Mucosa of rectum (tissue), 2 donors: ENCODE measurements at regions not wholly inside any gene's neighbourhood (a gene's known extent, or its start where the extent isn't known, plus 50 kb on each side); places are given as distances from the start of the nearest gene placed in this dataset.

Source experiments
- H3K27ac ChIP-seq, 2 donors: one replicate each; pipeline ENCODE4 v1.7.0; 2013; ENCODE audit warnings: inconsistent platforms in 2 of 2, low read depth in 2 of 2, low read length in 2 of 2
- H3K27me3 ChIP-seq, 2 donors: one replicate each; pipeline ENCODE4 v1.7.0; 2013; ENCODE audit warnings: low read length in 2 of 2; ENCODE audit not compliant: control insufficient read depth in 2 of 2, insufficient read depth in 2 of 2
- H3K36me3 ChIP-seq, 2 donors: one replicate each; pipeline ENCODE4 v1.7.0; 2013; ENCODE audit warnings: low read length in 2 of 2; ENCODE audit not compliant: control insufficient read depth in 2 of 2, insufficient read depth in 2 of 2
- H3K4me1 ChIP-seq, 2 donors: one replicate each; pipeline ENCODE4 v1.7.0; 2013; ENCODE audit warnings: low read length in 2 of 2, mild to moderate bottlenecking in 1 of 2; ENCODE audit not compliant: control insufficient read depth in 2 of 2, insufficient read depth in 2 of 2
- H3K4me3 ChIP-seq, 2 donors: one replicate each; pipeline ENCODE4 v1.7.0; 2013; ENCODE audit warnings: low read length in 2 of 2
- H3K9ac ChIP-seq, 2 donors: one replicate each; pipeline ENCODE4 v1.7.0; 2013; ENCODE audit warnings: low read length in 2 of 2, low read depth in 1 of 2, mild to moderate bottlenecking in 1 of 2
- H3K9me3 ChIP-seq, 2 donors: one replicate each; pipeline ENCODE4 v1.7.0; 2013; ENCODE audit warnings: low read length in 2 of 2; ENCODE audit not compliant: control insufficient read depth in 2 of 2
- donor health status: healthy.
- donor health status: Normal muscosa, but diverticular disease.

DNA sequence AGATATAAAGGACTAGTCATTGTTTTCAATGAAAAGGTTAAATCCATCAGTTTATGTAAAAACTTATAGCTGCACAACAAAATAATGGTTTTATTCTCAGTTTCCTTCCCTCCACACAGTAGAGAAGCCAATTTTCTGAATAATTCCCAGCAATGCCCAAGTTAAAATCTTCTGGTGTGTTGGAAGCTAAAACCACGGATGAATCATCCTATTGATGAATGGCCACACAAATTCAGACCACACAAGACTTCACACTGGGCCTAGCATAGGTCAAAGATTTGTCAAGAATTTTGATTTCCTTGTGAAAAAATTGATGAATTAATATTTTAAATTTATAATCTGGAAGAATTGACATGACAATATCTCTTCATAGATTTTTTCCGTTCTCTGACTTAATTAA lies 617.6 kb downstream of the INHBA start:
- no peaks in the 10 kb centered on the region for H3K36me3 ChIP-seq
- H3K4me1 ChIP-seq: no peaks in the 10 kb centered on the region
- H3K27ac ChIP-seq: no peak overlapping the region
- no peak overlapping the region for H3K4me3 ChIP-seq
- H3K27me3 ChIP-seq: no peaks in the 10 kb centered on the region
- no peaks in the 10 kb centered on the region for H3K9me3 ChIP-seq
- no peak overlapping the region for H3K9ac ChIP-seq

DNA sequence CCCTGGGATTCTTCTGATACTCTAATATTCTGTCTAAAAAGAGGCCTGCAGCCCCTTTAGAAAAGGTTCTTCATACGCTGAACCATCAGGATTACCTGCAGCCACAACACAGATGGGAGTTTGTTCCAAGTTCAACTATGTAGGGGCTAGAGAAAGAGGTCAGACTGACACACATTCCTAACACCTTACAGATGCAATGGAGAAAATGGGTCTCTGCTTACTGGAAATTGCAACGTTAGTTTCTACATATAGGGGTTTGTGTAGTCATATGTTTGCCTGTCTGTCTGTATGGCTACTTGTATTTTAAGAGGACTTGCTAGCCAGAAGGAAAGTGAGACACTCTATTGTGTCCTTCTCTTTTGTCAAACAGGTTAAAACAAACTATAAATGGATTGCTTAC lies 618.5 kb downstream of the INHBA start:
- no peak overlapping the region for H3K27ac ChIP-seq
- H3K4me3 ChIP-seq: no peak overlapping the region
- H3K36me3 ChIP-seq: no peaks in the 10 kb centered on the region
- H3K9ac ChIP-seq: no peak overlapping the region
- H3K9me3 ChIP-seq: no peaks in the 10 kb centered on the region
- H3K27me3 ChIP-seq: no peaks in the 10 kb centered on the region
- no peaks in the 10 kb centered on the region for H3K4me1 ChIP-seq

DNA sequence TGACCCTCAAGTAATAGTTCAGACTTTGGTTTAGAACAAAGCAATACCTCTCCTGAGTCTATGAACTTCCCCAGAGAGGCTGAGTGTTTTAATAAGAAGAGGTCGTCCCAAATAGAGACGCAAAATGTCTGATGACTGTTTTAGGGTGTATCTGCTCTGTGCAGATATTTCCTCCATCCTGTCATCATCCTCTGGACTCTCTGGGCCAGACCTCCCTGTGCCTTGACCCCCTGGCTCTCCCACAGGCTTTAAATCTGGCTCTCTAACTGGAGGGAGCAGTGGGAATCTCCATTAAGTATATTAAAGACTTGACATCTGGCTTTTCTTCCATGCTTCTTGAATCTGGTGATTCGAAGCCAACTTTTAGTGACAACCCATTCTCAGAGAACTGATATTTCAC lies 633.3 kb downstream of the INHBA start:
- no peaks in the 10 kb centered on the region for H3K4me1 ChIP-seq
- no peak overlapping the region for H3K9ac ChIP-seq
- H3K9me3 ChIP-seq: no peaks in the 10 kb centered on the region
- no peaks in the 10 kb centered on the region for H3K36me3 ChIP-seq
- no peaks in the 10 kb centered on the region for H3K27me3 ChIP-seq
- H3K4me3 ChIP-seq: no peak overlapping the region
- H3K27ac ChIP-seq: no peak overlapping the region

DNA sequence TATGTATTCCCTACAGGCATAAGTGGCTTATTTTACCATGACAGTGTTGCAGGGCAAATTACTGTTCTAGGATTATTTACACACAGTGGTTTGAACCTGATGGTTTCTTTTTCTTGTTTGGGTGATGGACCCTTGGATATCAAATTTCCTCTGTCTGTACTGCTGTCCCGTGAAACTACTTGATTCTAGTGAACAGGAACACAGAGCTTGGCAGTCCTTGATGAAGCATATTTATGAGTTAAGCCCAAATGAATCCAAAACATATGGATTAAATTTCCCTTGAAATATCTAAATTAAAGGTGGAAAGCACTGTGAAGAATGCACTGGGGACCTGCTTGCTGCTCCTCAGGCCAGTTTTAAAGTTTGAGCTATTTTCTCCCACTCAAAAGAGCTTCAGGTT lies 635.3 kb downstream of the INHBA start:
- no peaks in the 10 kb centered on the region for H3K36me3 ChIP-seq
- H3K27ac ChIP-seq: no peak overlapping the region
- no peak overlapping the region for H3K9ac ChIP-seq
- no peaks in the 10 kb centered on the region for H3K27me3 ChIP-seq
- no peak overlapping the region for H3K4me3 ChIP-seq
- H3K9me3 ChIP-seq: no peaks in the 10 kb centered on the region
- no peaks in the 10 kb centered on the region for H3K4me1 ChIP-seq

DNA sequence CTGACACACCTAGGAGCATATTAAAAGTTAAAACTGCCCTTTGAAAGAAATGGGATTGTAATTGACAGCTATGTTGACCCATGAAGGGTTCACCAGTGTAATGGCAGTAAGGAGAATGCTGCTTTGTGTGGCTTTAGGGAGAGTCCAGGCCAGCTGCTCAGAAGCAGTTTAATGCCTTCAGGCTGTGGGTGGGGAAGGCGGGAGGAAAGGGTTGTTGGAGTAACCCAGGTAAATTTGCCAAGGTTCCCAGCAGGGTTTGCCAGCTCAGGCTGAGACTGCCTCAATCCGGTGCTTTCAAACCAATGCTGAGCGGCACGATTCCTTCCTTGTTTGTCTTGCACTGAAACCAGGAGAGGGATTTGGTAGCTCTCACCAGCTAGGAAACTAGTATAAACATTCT lies 637.2 kb downstream of the INHBA start:
- no peaks in the 10 kb centered on the region for H3K4me1 ChIP-seq
- H3K27ac ChIP-seq: no peak overlapping the region
- H3K4me3 ChIP-seq: no peak overlapping the region
- H3K9me3 ChIP-seq: no peaks in the 10 kb centered on the region
- no peaks in the 10 kb centered on the region for H3K27me3 ChIP-seq
- H3K36me3 ChIP-seq: no peaks in the 10 kb centered on the region
- no peak overlapping the region for H3K9ac ChIP-seq

DNA sequence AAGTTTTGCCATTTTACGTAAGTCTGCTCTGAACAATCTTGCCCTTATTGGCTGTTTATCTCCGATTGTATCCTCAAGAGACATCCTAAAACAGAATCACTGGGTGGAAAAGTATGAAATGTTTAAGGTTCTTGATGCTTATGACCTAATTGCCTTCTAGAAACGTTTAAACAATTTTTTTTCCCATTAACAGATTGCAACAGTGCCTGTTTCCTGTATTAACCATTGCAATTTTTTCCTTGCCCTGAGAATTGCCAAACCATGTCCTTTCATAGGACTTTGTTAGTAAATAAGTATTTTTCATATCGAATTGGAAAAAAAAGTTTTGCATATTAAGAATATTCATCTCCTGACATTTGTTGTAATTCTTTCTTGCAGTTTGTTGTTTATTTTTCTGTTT lies 639.8 kb downstream of the INHBA start:
- Histone ChIP-seq H3K4me1 (no peaks in the 10 kb centered on the region), H3K9ac (no peak overlapping the region), H3K9me3 (no peaks in the 10 kb centered on the region), H3K27me3 (no peaks in the 10 kb centered on the region), H3K27ac (no peak overlapping the region), H3K36me3 (no peaks in the 10 kb centered on the region), H3K4me3 (no peak overlapping the region)

DNA sequence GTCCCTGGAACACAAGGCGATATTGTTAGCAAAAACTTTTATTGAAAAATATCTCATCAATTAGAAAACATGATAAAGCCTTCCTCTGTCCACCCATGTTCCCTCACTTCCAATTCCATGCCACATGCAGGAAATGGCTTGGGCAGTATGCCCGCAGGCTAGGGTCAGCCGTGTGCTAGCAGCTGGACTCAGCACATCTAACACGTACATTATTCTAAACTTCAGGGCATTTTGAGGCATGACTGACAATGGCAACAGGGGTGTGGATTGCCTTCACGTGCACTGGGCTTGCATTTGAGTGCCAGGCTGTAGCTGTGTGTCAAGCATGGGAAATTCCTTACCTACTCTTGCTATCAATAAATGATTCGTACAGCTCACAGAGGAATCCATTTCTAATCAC lies 642.1 kb downstream of the INHBA start:
- Histone ChIP-seq H3K4me3 (no peak overlapping the region), H3K4me1 (no peaks in the 10 kb centered on the region), H3K27ac (no peak overlapping the region), H3K9ac (no peak overlapping the region), H3K27me3 (no peaks in the 10 kb centered on the region), H3K9me3 (no peaks in the 10 kb centered on the region), H3K36me3 (no peaks in the 10 kb centered on the region)

DNA sequence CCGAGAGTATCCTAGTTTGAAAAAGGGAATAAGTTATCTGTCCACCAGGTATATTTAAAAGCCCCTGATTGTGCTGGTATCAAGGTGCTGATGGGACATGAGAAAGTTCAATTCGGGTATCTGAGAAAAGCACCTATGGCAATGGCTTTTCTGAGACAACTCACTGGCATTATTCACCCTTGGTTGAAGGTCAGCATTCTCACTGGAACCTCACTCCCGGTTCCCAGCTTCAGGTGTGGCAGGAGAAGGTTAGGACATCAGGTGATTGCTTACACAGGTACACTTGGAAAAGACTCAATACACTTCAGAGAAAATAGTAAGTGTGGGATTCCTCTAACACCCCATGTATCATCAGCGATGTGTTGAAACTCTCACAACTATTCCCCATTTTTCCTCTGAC lies 643.1 kb downstream of the INHBA start:
- Histone ChIP-seq H3K9ac (no peak overlapping the region), H3K36me3 (no peaks in the 10 kb centered on the region), H3K27me3 (no peaks in the 10 kb centered on the region), H3K9me3 (no peaks in the 10 kb centered on the region), H3K27ac (no peak overlapping the region), H3K4me1 (no peaks in the 10 kb centered on the region), H3K4me3 (no peak overlapping the region)

DNA sequence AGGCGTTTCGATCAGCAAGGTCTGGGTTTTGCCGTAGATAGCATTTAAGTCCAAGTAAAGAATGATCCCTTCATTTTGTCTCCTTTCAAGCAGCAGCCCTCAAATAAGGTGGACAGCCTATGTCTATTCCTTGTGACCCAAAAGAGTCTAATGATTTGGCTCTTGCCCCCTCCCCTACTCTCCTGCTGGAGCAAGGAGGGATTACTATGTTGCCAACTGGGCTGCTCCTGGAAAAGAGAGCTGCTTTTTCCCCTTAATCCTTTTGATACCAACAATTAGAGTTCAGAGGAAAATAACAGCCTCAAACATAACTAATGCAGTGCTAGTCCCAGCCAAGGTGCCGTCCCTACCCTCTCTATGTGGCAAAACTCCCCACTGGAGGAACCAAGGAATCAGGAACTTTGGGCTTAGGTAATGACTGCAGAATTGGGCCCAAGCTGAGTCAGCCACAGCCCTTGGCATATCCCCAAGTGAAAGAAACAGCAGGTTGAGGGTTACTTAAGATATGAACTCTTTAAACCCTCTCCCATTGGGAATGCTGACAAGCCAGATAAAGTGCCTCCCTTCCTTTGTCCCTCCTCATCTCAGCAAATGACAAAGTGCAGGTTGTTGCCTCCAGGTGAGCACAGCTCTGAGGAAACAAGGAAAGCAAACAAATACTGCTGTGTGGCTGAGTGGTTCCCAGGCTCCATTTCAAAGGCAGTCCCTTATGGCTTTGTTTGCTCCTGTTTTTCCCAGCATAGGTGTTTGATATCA lies 643.7 kb downstream of the INHBA start:
- Histone ChIP-seq H3K9ac (no peak overlapping the region), H3K4me1 (no peaks in the 10 kb centered on the region)

DNA sequence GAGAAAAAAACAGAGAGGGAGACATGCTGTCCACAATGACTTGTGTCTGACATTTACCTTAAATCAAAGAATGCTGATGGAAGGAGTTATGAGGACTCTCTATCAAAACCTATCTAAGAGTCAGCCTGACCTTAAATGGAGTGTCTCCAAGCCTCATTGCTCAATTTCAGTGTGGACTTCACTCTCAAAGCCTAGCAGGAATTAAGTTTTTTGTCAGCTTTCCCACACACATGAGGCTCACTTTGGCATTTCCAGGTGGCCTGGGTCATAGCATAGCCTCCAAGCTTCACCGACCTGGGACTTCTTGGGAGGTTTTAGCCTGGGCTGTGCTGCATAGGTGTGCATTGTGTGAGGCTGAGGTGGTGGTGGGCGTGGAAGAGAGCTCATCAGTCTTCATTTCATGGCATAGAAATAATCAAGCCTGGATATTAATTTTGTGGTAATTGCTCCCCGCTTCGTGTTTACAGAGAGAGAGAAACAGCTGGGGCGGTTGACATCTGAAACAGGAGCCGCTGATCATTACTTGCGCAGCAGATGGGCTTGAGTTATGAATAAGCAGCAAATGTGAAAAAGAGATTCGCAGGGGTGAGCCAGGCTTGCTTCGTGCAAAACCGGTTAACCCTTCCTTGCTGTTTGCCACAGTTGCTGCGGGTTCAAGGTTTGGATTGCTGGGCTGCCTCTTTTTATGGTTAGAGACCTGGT lies 647.8 kb downstream of the INHBA start:
- Histone ChIP-seq H3K27me3 (no peaks in the 10 kb centered on the region), H3K4me1 (no peaks in the 10 kb centered on the region), H3K36me3 (no peaks in the 10 kb centered on the region), H3K9me3 (no peaks in the 10 kb centered on the region), H3K27ac (no peak overlapping the region), H3K4me3 (no peak overlapping the region), H3K9ac (no peak overlapping the region)

More for the DNA sequence above, 643.7 kb downstream of the INHBA start:
- H3K36me3 ChIP-seq: no peaks in the 10 kb centered on the region
- no peaks in the 10 kb centered on the region for H3K9me3 ChIP-seq
- H3K27me3 ChIP-seq: no peaks in the 10 kb centered on the region
- H3K4me3 ChIP-seq: no peak overlapping the region
- H3K27ac ChIP-seq: no peak overlapping the region
